K562 (cell line): ENCODE measurements at regions not wholly inside any gene's neighbourhood (a gene's known extent, or its start where the extent isn't known, plus 50 kb on each side); places are given as distances from the start of the nearest gene placed in this dataset.

ENCODE experiments used
- ATAC-seq: fragments of 200-7000 bp; cut with Tn5 transposase; 3 replicates; pipeline ENCODE4 v1.9.1; 2020; ENCODE audit warnings: moderate library complexity
- BruUV-seq: library from RNA; stranded (reverse); fragments of 400-500 nt; replicated peaks from 2 replicates; lab custom pipeline; 2021; lab: Mats Ljungman, UMichigan
- CTCF ChIA-PET: fragments of 300-600 bp; formaldehyde crosslinking; extraction: SDS; loops from one replicate; lab custom pipeline; 2021; ENCODE audit warnings: low intra/inter-chr PET ratio; lab: Yijun Ruan, JAX
- POLR2A ChIA-PET: fragments of 300-600, 350-650 bp; sonication (Branson Sonifier 250); formaldehyde crosslinking; extraction: SDS; loops from one replicate; lab custom pipeline; 2021; ENCODE audit warnings: antibody characterized with exemption, inconsistent platforms; lab: Yijun Ruan, JAX
- DNase-seq, 4 experiments: peaks; one replicate each; pipeline versions ENCODE4 v3.0.0 to v3.0.0-alpha.2; 2011 to 2018; ENCODE audit warnings: low spot score in 3 of 4, mixed read lengths in 3 of 4; ENCODE audit errors: extremely low read depth in 1 of 4
- FAIRE-seq: peaks from 2 replicates; lab custom pipeline; 2011; peaks lifted over from hg19 to GRCh38; lab: Jason Lieb, UNC
- H2AFZ ChIP-seq: 2 replicates; pipeline ENCODE4 v1.6.0; 2011; ENCODE audit warnings: low read depth, low read length, control low read depth, inconsistent platforms
- H3K27ac ChIP-seq: fragments of 200-600 bp; 3 replicates; pipeline ENCODE4 v1.8.0; 2011; ENCODE audit warnings: low read depth, mild to moderate bottlenecking, control low read depth, inconsistent platforms, low read length, moderate library complexity, mixed read lengths; ENCODE audit errors: extremely low read depth
- H3K27me3 ChIP-seq, 2 experiments: fragments of 300-600 bp in 1 of 2; 2 replicates in 1 of 2; 3 replicates in 1 of 2; pipeline versions ENCODE4 v1.6.0 to v1.8.0; 2011; ENCODE audit warnings: inconsistent platforms in 2 of 2, low read length in 2 of 2, mild to moderate bottlenecking in 1 of 2, mixed read lengths in 1 of 2, moderate library complexity in 1 of 2; ENCODE audit not compliant: control insufficient read depth in 2 of 2, insufficient read depth in 2 of 2
- H3K36me3 ChIP-seq: fragments of 300-600 bp; 3 replicates; pipeline ENCODE4 v1.8.0; 2011; ENCODE audit warnings: mild to moderate bottlenecking, low read length, inconsistent platforms; ENCODE audit not compliant: control insufficient read depth, insufficient read depth
- H3K4me1 ChIP-seq, 2 experiments: fragments of 200-600 bp in 1 of 2; replicated peaks in 1 of 2; 2 replicates in 1 of 2; 3 replicates in 1 of 2; pipeline versions ENCODE4 v1.5.1 to v1.8.0; 2011; ENCODE audit warnings: inconsistent platforms in 2 of 2, low read length in 2 of 2, mild to moderate bottlenecking in 1 of 2, mixed read lengths in 1 of 2, moderate library complexity in 1 of 2; ENCODE audit not compliant: control insufficient read depth in 2 of 2, insufficient read depth in 2 of 2
- H3K4me2 ChIP-seq: 2 replicates; pipeline ENCODE4 v1.6.1; 2011; ENCODE audit warnings: low read length, control low read depth, inconsistent platforms, mixed read lengths; ENCODE audit not compliant: insufficient read depth
- H3K4me3 ChIP-seq: fragments of 200-600 bp; sonication (generic), shearing (Covaris generic); 2 replicates; pipeline ENCODE4 v1.5.1; 2016; ENCODE audit warnings: control low read depth, inconsistent platforms
- H3K79me2 ChIP-seq: fragments of 200-600 bp; 3 replicates; pipeline ENCODE4 v1.8.0; 2011; ENCODE audit warnings: low read length, inconsistent platforms; ENCODE audit not compliant: control insufficient read depth, insufficient read depth
- H3K9ac ChIP-seq, 2 experiments: 2 replicates each; pipeline versions ENCODE4 v1.6.0 to v1.6.1; 2011; ENCODE audit warnings: low read depth in 2 of 2, low read length in 2 of 2, control low read depth in 1 of 2, inconsistent platforms in 1 of 2, mild to moderate bottlenecking in 1 of 2, mixed read lengths in 1 of 2; ENCODE audit not compliant: insufficient read depth in 1 of 2
- H3K9me1 ChIP-seq: one replicate; pipeline ENCODE4 v1.6.0; 2011; ENCODE audit warnings: inconsistent platforms, mild to moderate bottlenecking, low read length, moderate library complexity; ENCODE audit not compliant: control insufficient read depth, insufficient read depth
- H3K9me3 ChIP-seq: replicated peaks from 2 replicates; pipeline ENCODE4 v1.5.1; 2011; ENCODE audit warnings: low read depth, low read length, inconsistent platforms; ENCODE audit not compliant: control insufficient read depth, insufficient read depth
- H4K20me1 ChIP-seq: replicated peaks from 2 replicates; pipeline ENCODE4 v1.6.1; 2011; ENCODE audit warnings: low read length, inconsistent platforms, mixed read lengths; ENCODE audit not compliant: control insufficient read depth, insufficient read depth
- ETV1 ChIP-seq: fragments of 450-650 bp; conservative IDR thresholded peaks from 2 replicates; pipeline ENCODE4 v1.6.1; 2016; ENCODE audit warnings: missing genetic modification characterization, control low read depth, low read depth, missing compliant biosample characterization
- PATZ1 ChIP-seq: fragments of 250-450 bp; sonication (Bioruptor Pico); IDR thresholded peaks from 2 replicates; pipeline ENCODE4 v1.5.0; 2020; ENCODE audit warnings: mild to moderate bottlenecking, borderline replicate concordance
- RFX1 ChIP-seq: fragments of 450-650 bp; IDR thresholded peaks from 2 replicates; pipeline ENCODE4 v1.6.1; 2016; ENCODE audit warnings: mild to moderate bottlenecking, moderate library complexity
- USF1 ChIP-seq: sonication (generic); formaldehyde crosslinking; IDR thresholded peaks from 2 replicates; pipeline ENCODE4 v1.9.0; 2022; ENCODE audit warnings: mild to moderate bottlenecking, missing genetic modification reagents
- ZBTB17 ChIP-seq: fragments of 450-650 bp; formaldehyde crosslinking; IDR thresholded peaks from 2 replicates; pipeline ENCODE4 v1.4.0; 2020; ENCODE audit warnings: mild to moderate bottlenecking
- ZNF512 ChIP-seq: IDR thresholded peaks from 2 replicates; pipeline ENCODE4 v1.6.1; 2016; ENCODE audit warnings: missing genetic modification characterization, missing compliant biosample characterization
- ZNF778 ChIP-seq: fragments of 450-650 bp; formaldehyde crosslinking; IDR thresholded peaks from 2 replicates; pipeline ENCODE4 v1.4.0; 2020; ENCODE audit warnings: mild to moderate bottlenecking, moderate library complexity
- in situ Hi-C: fragments of 300-500 bp; cut with MboI; formaldehyde crosslinking; loops from 4 replicates; pipeline ENCODE4 v1.15.0; 2018; ENCODE audit warnings: inconsistent platforms, mixed read lengths
- intact Hi-C: fragments of 100-400 bp; cut with micrococcal nuclease; formaldehyde crosslinking; loops from 2 replicates; pipeline ENCODE4 v1.14.2; 2022

GRCh38 chr4:31239886-31240285 is 519.7 kb downstream of the PCDH7 start:
- no peak for DNase-seq
- Histone ChIP-seq H3K9me1 (no peaks in the 10 kb centered on the region), H2AFZ (no peak overlapping the region), H3K79me2 (no peaks in the 10 kb centered on the region), H3K36me3 (no peaks in the 10 kb centered on the region), H4K20me1 (no peaks in the 10 kb centered on the region), H3K27ac (no peak overlapping the region), H3K27me3 (no peaks in the 10 kb centered on the region), H3K4me3 (no peak overlapping the region), H3K4me1 (no peaks in the 10 kb centered on the region), H3K4me2 (no peak overlapping the region), H3K9ac (no peak overlapping the region), H3K9me3 (no peaks in the 10 kb centered on the region; the same call in 1 of the 2 replicates)
- ChIA-PET CTCF (no interaction called here), POLR2A (no interaction called here)
- no peak for ATAC-seq
- no peak for TF ChIP-seq PATZ1
- TF ChIP-seq ZNF778 (CRISPR knock-in tag): no peak
- no peak for TF ChIP-seq USF1
- no peak for TF ChIP-seq ZNF512 (tag)
- no peak for TF ChIP-seq ETV1
- TF ChIP-seq ZBTB17 (CRISPR knock-in tag): no peak
- no peak for TF ChIP-seq RFX1
- BruUV-seq: no TSS peak
- in situ Hi-C loops: no loop called here
- no peak for FAIRE-seq
- intact Hi-C loops: no loop called here
